ENCODE measurements at regions not wholly inside any gene's neighbourhood (a gene's known extent, or its start where the extent isn't known, plus 50 kb on each side); places are given as distances from the start of the nearest gene placed in this dataset.

GRCh38 chr13:106001443-106001842 lies 534.0 kb downstream of the EFNB2 start:
- in situ Hi-C loops (cut with MboI; ENCODE audit: low sequenced_read_pairs), result no loop called here

GRCh38 chr13:105997581-105998550 lies 537.6 kb downstream of the EFNB2 start:
- in situ Hi-C loops (cut with MboI; ENCODE audit: low sequenced_read_pairs), result no loop called here

- in situ Hi-C loops (cut with MboI; ENCODE audit: low sequenced_read_pairs), result no loop called here
Observed at GRCh38 chr13:105996391-105997025, 539.0 kb downstream of the EFNB2 start.

- in situ Hi-C loops (cut with MboI; ENCODE audit: low sequenced_read_pairs), result no loop called here
Observed at GRCh38 chr13:105994340-105994739, 541.1 kb downstream of the EFNB2 start.

- in situ Hi-C loops (cut with MboI; ENCODE audit: low sequenced_read_pairs), result no loop called here
Observed at GRCh38 chr13:105991622-105992277, 543.7 kb downstream of the EFNB2 start.

- in situ Hi-C loops (cut with MboI; ENCODE audit: low sequenced_read_pairs), result no loop called here
Observed at GRCh38 chr13:105991131-105991530, 544.3 kb downstream of the EFNB2 start.

- in situ Hi-C loops (cut with MboI; ENCODE audit: low sequenced_read_pairs), result no loop called here
Observed at GRCh38 chr13:105990256-105990958, 545.1 kb downstream of the EFNB2 start.

- in situ Hi-C loops (cut with MboI; ENCODE audit: low sequenced_read_pairs), result no loop called here
Observed at GRCh38 chr13:105984646-105985045, 550.8 kb downstream of the EFNB2 start.

- in situ Hi-C loops (cut with MboI; ENCODE audit: low sequenced_read_pairs), result no loop called here
Observed at GRCh38 chr13:105984236-105984635, 551.2 kb downstream of the EFNB2 start.

GRCh38 chr13:105982219-105982930 lies 553.1 kb downstream of the EFNB2 start:
- in situ Hi-C loops (cut with MboI; ENCODE audit: low sequenced_read_pairs), result no loop called here

- in situ Hi-C loops (cut with MboI; ENCODE audit: low sequenced_read_pairs), result no loop called here
Observed at GRCh38 chr13:105979131-105980011, 556.1 kb downstream of the EFNB2 start.

GRCh38 chr13:105974380-105974779 lies 561.1 kb downstream of the EFNB2 start:
- in situ Hi-C loops (cut with MboI; ENCODE audit: low sequenced_read_pairs), result no loop called here

- in situ Hi-C loops (cut with MboI; ENCODE audit: low sequenced_read_pairs), result no loop called here
Observed at GRCh38 chr13:105972811-105973590, 562.5 kb downstream of the EFNB2 start.

- in situ Hi-C loops (cut with MboI; ENCODE audit: low sequenced_read_pairs), result no loop called here
Observed at GRCh38 chr13:105972306-105972721, 563.1 kb downstream of the EFNB2 start.

- in situ Hi-C loops (cut with MboI; ENCODE audit: low sequenced_read_pairs), result no loop called here
Observed at GRCh38 chr13:105971738-105972137, 563.7 kb downstream of the EFNB2 start.

- in situ Hi-C loops (cut with MboI; ENCODE audit: low sequenced_read_pairs), result no loop called here
Observed at GRCh38 chr13:105971312-105971711, 564.1 kb downstream of the EFNB2 start.

GRCh38 chr13:105969761-105970160 lies 565.7 kb downstream of the EFNB2 start:
- in situ Hi-C loops (cut with MboI; ENCODE audit: low sequenced_read_pairs), result no loop called here

GRCh38 chr13:105965910-105966309 lies 569.6 kb downstream of the EFNB2 start:
- in situ Hi-C loops (cut with MboI; ENCODE audit: low sequenced_read_pairs), result no loop called here

- in situ Hi-C loops (cut with MboI; ENCODE audit: low sequenced_read_pairs), result no loop called here
Observed at GRCh38 chr13:105962080-105962479, 573.4 kb downstream of the EFNB2 start.
